ENCODE measurements at regions not wholly inside any gene's neighbourhood (a gene's known extent, or its start where the extent isn't known, plus 50 kb on each side); places are given as distances from the start of the nearest gene placed in this dataset.

- Histone ChIP-seq H3K27ac (ENCODE audit: low read depth, low read length) (no peak overlapping the region), H3K27me3 (ENCODE audit: insufficient read depth, low read length) (no peaks in the 10 kb centered on the region), H3K4me1 (ENCODE audit: insufficient read depth, low read length) (no peaks in the 10 kb centered on the region), H3K4me2 (ENCODE audit: insufficient read depth, low read length) (no peak overlapping the region), H2AFZ (ENCODE audit: low read length) (no peak overlapping the region), H3K4me3 (ENCODE audit: insufficient read depth, low read length) (no peak overlapping the region), H4K20me1 (ENCODE audit: insufficient read depth, low read length) (no peaks in the 10 kb centered on the region), H3K36me3 (ENCODE audit: insufficient read depth, low read length) (no peaks in the 10 kb centered on the region), H3K79me2 (ENCODE audit: insufficient read depth, low read length) (no peaks in the 10 kb centered on the region), H3K9me3 (ENCODE audit: low read depth, low read length) (no peaks in the 10 kb centered on the region)
- DNase-seq (ENCODE audit: insufficient read length, low spot score, missing footprints), result no peak
- TF ChIP-seq CTCF (IDR thresholded peaks at IDR 0.05; ENCODE audit: extremely low read depth, low read depth, low read length), result no peak
These were observed 156.6 kb upstream of the ALCAM start for GRCh38 chr3:105210141-105210540.

GRCh38 chr3:105214590-105214989 is 152.1 kb upstream of the ALCAM start:
- TF ChIP-seq CTCF (IDR thresholded peaks at IDR 0.05; ENCODE audit: extremely low read depth, low read depth, low read length), result no peak
- Histone ChIP-seq H2AFZ (ENCODE audit: low read length) (no peak overlapping the region), H3K4me1 (ENCODE audit: insufficient read depth, low read length) (no peaks in the 10 kb centered on the region), H3K27me3 (ENCODE audit: insufficient read depth, low read length) (no peaks in the 10 kb centered on the region), H3K79me2 (ENCODE audit: insufficient read depth, low read length) (no peaks in the 10 kb centered on the region), H4K20me1 (ENCODE audit: insufficient read depth, low read length) (no peaks in the 10 kb centered on the region), H3K4me3 (ENCODE audit: insufficient read depth, low read length) (no peak overlapping the region), H3K27ac (ENCODE audit: low read depth, low read length) (no peak overlapping the region), H3K36me3 (ENCODE audit: insufficient read depth, low read length) (no peaks in the 10 kb centered on the region), H3K9me3 (ENCODE audit: low read depth, low read length) (no peaks in the 10 kb centered on the region), H3K4me2 (ENCODE audit: insufficient read depth, low read length) (no peak overlapping the region)
- no peak for DNase-seq (ENCODE audit: insufficient read length, low spot score, missing footprints)

GRCh38 chr3:105222568-105223093 is 144.1 kb upstream of the ALCAM start:
- Histone ChIP-seq H3K9me3 (ENCODE audit: low read depth, low read length) (no peaks in the 10 kb centered on the region), H3K4me2 (ENCODE audit: insufficient read depth, low read length) (no peak overlapping the region), H3K79me2 (ENCODE audit: insufficient read depth, low read length) (no peaks in the 10 kb centered on the region), H3K27me3 (ENCODE audit: insufficient read depth, low read length) (no peaks in the 10 kb centered on the region), H3K4me3 (ENCODE audit: insufficient read depth, low read length) (no peak overlapping the region), H2AFZ (ENCODE audit: low read length) (no peak overlapping the region), H3K4me1 (ENCODE audit: insufficient read depth, low read length) (no peaks in the 10 kb centered on the region), H3K36me3 (ENCODE audit: insufficient read depth, low read length) (no peaks in the 10 kb centered on the region), H3K27ac (ENCODE audit: low read depth, low read length) (no peak overlapping the region), H4K20me1 (ENCODE audit: insufficient read depth, low read length) (no peaks in the 10 kb centered on the region)
- no peak for TF ChIP-seq CTCF (IDR thresholded peaks at IDR 0.05; ENCODE audit: extremely low read depth, low read depth, low read length)
- no peak for DNase-seq (ENCODE audit: insufficient read length, low spot score, missing footprints)

- H3K36me3 ChIP-seq (ENCODE audit: insufficient read depth, low read length), result no peaks in the 10 kb centered on the region
- H3K9me3 ChIP-seq (ENCODE audit: low read depth, low read length), result no peaks in the 10 kb centered on the region
These were observed 142.9 kb upstream of the ALCAM start for GRCh38 chr3:105223815-105224214.

More at GRCh38 chr3:105223815-105224214, 142.9 kb upstream of the ALCAM start:
- Histone ChIP-seq H3K27ac (ENCODE audit: low read depth, low read length) (no peak overlapping the region), H4K20me1 (ENCODE audit: insufficient read depth, low read length) (no peaks in the 10 kb centered on the region), H3K79me2 (ENCODE audit: insufficient read depth, low read length) (no peaks in the 10 kb centered on the region), H3K4me3 (ENCODE audit: insufficient read depth, low read length) (no peak overlapping the region), H3K4me2 (ENCODE audit: insufficient read depth, low read length) (no peak overlapping the region), H3K27me3 (ENCODE audit: insufficient read depth, low read length) (no peaks in the 10 kb centered on the region), H2AFZ (ENCODE audit: low read length) (no peak overlapping the region), H3K4me1 (ENCODE audit: insufficient read depth, low read length) (no peaks in the 10 kb centered on the region)
- DNase-seq (ENCODE audit: insufficient read length, low spot score, missing footprints), result no peak
- no peak for TF ChIP-seq CTCF (IDR thresholded peaks at IDR 0.05; ENCODE audit: extremely low read depth, low read depth, low read length)

All from osteoblast (primary cell).